Calu3 (cell line): ENCODE measurements at regions not wholly inside any gene's neighbourhood (a gene's known extent, or its start where the extent isn't known, plus 50 kb on each side); places are given as distances from the start of the nearest gene placed in this dataset.

ENCODE experiments used
- BruUV-seq: library from RNA; stranded (reverse); fragments of 400-500 nt; replicated peaks from 2 replicates; lab custom pipeline; 2021; lab: Mats Ljungman, UMichigan
- CTCF ChIA-PET: fragments of 300-600 bp; sonication (Branson Sonifier 250); formaldehyde crosslinking; loops from one replicate; lab custom pipeline; 2022; ENCODE audit warnings: antibody characterized with exemption; lab: Charles Lee
- DNase-seq: peaks from one replicate; pipeline ENCODE4 v3.0.0; 2022
- H3K27ac Mint-ChIP-seq: one replicate; pipeline ENCODE4 v1.8.0; 2022; ENCODE audit warnings: mixed read lengths; ENCODE audit not compliant: unreplicated experiment
- H3K27me3 Mint-ChIP-seq: one replicate; pipeline ENCODE4 v1.8.0; 2022; ENCODE audit warnings: mixed read lengths; ENCODE audit not compliant: unreplicated experiment
- H3K36me3 Mint-ChIP-seq: one replicate; pipeline ENCODE4 v1.8.0; 2022; ENCODE audit warnings: mild to moderate bottlenecking, moderate library complexity, mixed read lengths; ENCODE audit not compliant: insufficient read depth, unreplicated experiment
- H3K4me1 Mint-ChIP-seq: one replicate; pipeline ENCODE4 v1.8.0; 2022; ENCODE audit warnings: mild to moderate bottlenecking, low read depth, mixed read lengths; ENCODE audit not compliant: unreplicated experiment
- H3K4me3 Mint-ChIP-seq: one replicate; pipeline ENCODE4 v1.8.0; 2022; ENCODE audit warnings: mild to moderate bottlenecking, low read depth, moderate library complexity, mixed read lengths; ENCODE audit not compliant: unreplicated experiment
- H3K9me3 Mint-ChIP-seq: one replicate; pipeline ENCODE4 v1.8.0; 2022; ENCODE audit warnings: low read depth, mixed read lengths; ENCODE audit not compliant: unreplicated experiment
- intact Hi-C: fragments of 100-400 bp; cut with micrococcal nuclease; formaldehyde crosslinking; loops from one replicate; pipeline ENCODE4 v1.10.0; 2022; ENCODE audit not compliant: unreplicated experiment
- TF ChIP-seq, protein P1 (sequence below): fragments of 200-600 bp; IDR thresholded peaks from one replicate; pipeline ENCODE4 v1.8.0; 2022; ENCODE audit warnings: antibody characterized with exemption; ENCODE audit not compliant: unreplicated experiment

DNA sequence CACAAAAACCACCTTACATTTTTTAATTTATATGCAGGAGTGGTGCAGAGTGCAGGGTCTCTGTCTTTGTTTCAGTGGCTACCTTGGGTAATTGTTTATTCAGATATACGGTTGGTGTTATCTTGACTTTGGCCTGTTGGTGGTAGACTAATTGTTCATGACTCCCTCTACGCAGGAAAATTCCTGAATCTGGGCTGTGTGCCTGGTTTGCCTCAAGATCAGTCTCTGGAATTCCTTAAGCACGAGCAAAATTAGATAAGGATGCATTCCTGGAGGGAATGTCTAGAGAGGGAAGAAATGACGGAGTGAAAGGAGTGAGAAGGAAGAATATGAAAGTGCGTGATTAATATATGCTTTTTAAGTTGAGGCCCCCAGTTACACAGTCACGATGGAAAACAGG is 576.9 kb upstream of the PCDH10 start:
- H3K36me3 Mint-ChIP-seq, result no peaks in the 10 kb centered on the region
- intact Hi-C loops, result no loop called here
- no TSS peak for BruUV-seq
- H3K4me3 Mint-ChIP-seq, result no peak overlapping the region
- no peak for DNase-seq
- TF ChIP-seq, protein P1, sequence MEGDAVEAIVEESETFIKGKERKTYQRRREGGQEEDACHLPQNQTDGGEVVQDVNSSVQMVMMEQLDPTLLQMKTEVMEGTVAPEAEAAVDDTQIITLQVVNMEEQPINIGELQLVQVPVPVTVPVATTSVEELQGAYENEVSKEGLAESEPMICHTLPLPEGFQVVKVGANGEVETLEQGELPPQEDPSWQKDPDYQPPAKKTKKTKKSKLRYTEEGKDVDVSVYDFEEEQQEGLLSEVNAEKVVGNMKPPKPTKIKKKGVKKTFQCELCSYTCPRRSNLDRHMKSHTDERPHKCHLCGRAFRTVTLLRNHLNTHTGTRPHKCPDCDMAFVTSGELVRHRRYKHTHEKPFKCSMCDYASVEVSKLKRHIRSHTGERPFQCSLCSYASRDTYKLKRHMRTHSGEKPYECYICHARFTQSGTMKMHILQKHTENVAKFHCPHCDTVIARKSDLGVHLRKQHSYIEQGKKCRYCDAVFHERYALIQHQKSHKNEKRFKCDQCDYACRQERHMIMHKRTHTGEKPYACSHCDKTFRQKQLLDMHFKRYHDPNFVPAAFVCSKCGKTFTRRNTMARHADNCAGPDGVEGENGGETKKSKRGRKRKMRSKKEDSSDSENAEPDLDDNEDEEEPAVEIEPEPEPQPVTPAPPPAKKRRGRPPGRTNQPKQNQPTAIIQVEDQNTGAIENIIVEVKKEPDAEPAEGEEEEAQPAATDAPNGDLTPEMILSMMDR, result no peak
- no peaks in the 10 kb centered on the region for H3K4me1 Mint-ChIP-seq
- CTCF ChIA-PET, result no interaction called here
- H3K9me3 Mint-ChIP-seq, result no peaks in the 10 kb centered on the region
- H3K27me3 Mint-ChIP-seq, result no peaks in the 10 kb centered on the region
- H3K27ac Mint-ChIP-seq, result no peak overlapping the region

DNA sequence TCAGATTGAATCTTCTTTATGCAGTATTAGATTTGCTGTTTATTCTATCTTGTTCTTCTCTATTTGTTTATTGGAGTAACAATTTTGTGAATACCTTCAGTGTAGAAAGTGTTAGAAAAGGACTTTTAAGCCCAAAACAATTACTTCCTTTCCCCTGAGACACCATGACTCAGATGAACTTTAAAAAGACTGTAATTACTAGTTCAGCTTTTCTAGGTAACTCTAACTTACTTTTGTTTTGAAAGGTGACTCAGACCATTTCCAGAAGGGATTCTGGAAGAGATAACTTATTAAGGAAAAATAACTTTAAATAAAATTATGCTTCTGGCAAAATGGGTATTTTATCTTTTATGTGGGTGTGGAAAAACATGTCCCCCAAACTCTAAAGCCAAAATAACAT is 561.5 kb upstream of the PCDH10 start:
- Mint-ChIP-seq H3K36me3 (no peaks in the 10 kb centered on the region), H3K4me3 (no peak overlapping the region), H3K9me3 (peaks cover 2% of the 10 kb centered on the region), H3K27me3 (no peaks in the 10 kb centered on the region), H3K4me1 (no peaks in the 10 kb centered on the region), H3K27ac (no peak overlapping the region)
- CTCF ChIA-PET, result no interaction called here
- BruUV-seq, result no TSS peak
- no peak for DNase-seq
- intact Hi-C loops, result no loop called here
- TF ChIP-seq, protein P1, result no peak

DNA sequence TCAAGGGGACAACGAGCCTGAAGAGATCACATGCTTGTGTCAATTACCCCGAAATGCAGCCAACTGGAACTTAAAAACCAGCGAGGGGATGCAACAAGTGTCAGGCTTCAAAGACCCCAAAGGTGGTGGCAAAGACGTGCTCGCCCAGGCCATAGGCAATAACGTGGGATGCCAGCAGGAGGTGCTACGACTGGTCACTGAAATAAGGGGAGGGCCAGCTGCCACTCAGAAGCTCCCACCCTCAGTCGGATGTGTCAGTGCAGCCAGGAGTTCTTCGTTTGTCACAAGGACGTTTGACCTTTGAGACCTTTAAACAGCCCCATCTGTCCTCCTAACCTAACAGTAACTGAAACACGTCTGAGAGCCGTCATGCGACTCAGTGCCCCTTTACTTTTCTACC is 556.8 kb upstream of the PCDH10 start:
- H3K27me3 Mint-ChIP-seq, result no peaks in the 10 kb centered on the region

DNA sequence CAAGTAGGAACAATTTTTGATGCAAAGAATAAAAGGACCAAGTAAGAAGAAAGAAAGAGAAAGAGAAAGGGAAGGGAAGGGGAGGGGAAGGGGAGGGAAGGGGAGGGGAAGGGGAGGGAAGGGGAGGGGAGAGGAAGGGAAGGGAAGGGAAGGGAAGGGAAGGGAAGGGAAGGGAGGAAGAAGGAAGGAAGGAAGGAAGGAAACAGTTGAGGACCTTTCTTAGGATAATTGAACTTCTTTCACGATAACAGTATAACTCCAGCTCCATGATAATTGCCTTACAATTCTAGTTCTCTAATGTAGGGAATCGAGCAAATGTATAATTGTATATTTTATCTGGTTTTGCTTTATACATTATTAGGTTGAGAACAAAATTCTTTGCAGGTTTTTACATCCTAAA is 556.2 kb upstream of the PCDH10 start:
- intact Hi-C loops, result no loop called here
- TF ChIP-seq, protein P1, result no peak
- no TSS peak for BruUV-seq
- Mint-ChIP-seq H3K4me1 (no peaks in the 10 kb centered on the region), H3K9me3 (no peaks in the 10 kb centered on the region), H3K4me3 (no peak overlapping the region), H3K27ac (no peak overlapping the region), H3K27me3 (no peaks in the 10 kb centered on the region), H3K36me3 (no peaks in the 10 kb centered on the region)
- DNase-seq, result no peak
- CTCF ChIA-PET, result no interaction called here

More for the DNA sequence above, 556.8 kb upstream of the PCDH10 start:
- no peak for DNase-seq
- Mint-ChIP-seq H3K36me3 (no peaks in the 10 kb centered on the region), H3K27ac (no peak overlapping the region), H3K4me3 (no peak overlapping the region), H3K9me3 (no peaks in the 10 kb centered on the region), H3K4me1 (no peaks in the 10 kb centered on the region)
- TF ChIP-seq, protein P1, result no peak
- BruUV-seq, result no TSS peak
- CTCF ChIA-PET, result no interaction called here
- intact Hi-C loops, result no loop called here
